Adrenal gland (tissue), 5 donors: ENCODE measurements at regions not wholly inside any gene's neighbourhood (a gene's known extent, or its start where the extent isn't known, plus 50 kb on each side); places are given as distances from the start of the nearest gene placed in this dataset.

Experiments used
- POLR2A ChIP-seq, 2 donors: fragments of 450-650 bp; IDR thresholded peaks; one replicate each; pipeline ENCODE4 v1.6.1; 2017; ENCODE audit warnings: antibody characterized with exemption in 2 of 2, mild to moderate bottlenecking in 2 of 2, moderate library complexity in 1 of 2
- TF ChIP-seq, protein P1 (sequence below), 6 experiments: fragments of 450-650 bp in 4 of 6; fragments of 200-600 bp in 2 of 6; sonication (generic) in 1 of 6; IDR thresholded peaks; 1 replicate in 5 of 6; 2 replicates in 1 of 6; pipeline versions ENCODE4 v1.5.1 to v1.8.0; 2016 to 2021; ENCODE audit warnings: antibody characterized with exemption in 6 of 6, mild to moderate bottlenecking in 2 of 6, moderate library complexity in 1 of 6
- donor health status: DM: no; HTN: no; CAD: no.

DNA sequence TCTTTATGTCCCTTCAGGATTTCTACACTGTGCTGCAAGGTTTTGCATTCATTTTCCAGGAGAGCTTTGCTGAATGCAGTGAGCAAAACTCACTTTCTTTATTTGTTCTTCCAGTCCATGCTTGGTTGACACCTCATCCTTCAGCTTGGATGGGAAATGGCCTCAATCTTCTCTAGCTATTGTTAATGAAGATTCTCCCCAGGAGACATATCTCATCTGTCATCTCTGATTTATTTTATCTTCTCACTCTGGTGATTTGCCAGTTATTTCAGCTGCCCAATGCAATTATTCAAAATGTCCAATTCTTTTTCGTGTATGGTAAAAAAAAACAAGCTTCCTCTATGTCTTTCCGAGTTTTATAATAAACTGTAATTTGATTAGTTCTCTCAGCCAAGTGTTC lies 77.9 kb upstream of the PAK5 start:
- TF ChIP-seq, protein P1, sequence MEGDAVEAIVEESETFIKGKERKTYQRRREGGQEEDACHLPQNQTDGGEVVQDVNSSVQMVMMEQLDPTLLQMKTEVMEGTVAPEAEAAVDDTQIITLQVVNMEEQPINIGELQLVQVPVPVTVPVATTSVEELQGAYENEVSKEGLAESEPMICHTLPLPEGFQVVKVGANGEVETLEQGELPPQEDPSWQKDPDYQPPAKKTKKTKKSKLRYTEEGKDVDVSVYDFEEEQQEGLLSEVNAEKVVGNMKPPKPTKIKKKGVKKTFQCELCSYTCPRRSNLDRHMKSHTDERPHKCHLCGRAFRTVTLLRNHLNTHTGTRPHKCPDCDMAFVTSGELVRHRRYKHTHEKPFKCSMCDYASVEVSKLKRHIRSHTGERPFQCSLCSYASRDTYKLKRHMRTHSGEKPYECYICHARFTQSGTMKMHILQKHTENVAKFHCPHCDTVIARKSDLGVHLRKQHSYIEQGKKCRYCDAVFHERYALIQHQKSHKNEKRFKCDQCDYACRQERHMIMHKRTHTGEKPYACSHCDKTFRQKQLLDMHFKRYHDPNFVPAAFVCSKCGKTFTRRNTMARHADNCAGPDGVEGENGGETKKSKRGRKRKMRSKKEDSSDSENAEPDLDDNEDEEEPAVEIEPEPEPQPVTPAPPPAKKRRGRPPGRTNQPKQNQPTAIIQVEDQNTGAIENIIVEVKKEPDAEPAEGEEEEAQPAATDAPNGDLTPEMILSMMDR (IDR thresholded peaks at IDR 0.05), result no peak
- no peak for TF ChIP-seq POLR2A (IDR thresholded peaks at IDR 0.05)
